ENCODE measurements at regions not wholly inside any gene's neighbourhood (a gene's known extent, or its start where the extent isn't known, plus 50 kb on each side); places are given as distances from the start of the nearest gene placed in this dataset.
"Not testable (repeated sequence)": the region's sequence is repeated elsewhere in the genome, so short reads cannot be mapped to it uniquely, and the experiment has no call there.

GRCh38 chr6:142016666-142017065 is 116.1 kb upstream of the GJE1 start:
- DNase-seq: not testable (repeated sequence)

GRCh38 chr6:142015463-142015862 is 117.3 kb upstream of the GJE1 start:
- DNase-seq: not testable (repeated sequence)

GRCh38 chr6:142015011-142015410 is 117.7 kb upstream of the GJE1 start:
- DNase-seq: no peak

GRCh38 chr6:142014515-142014914 is 118.2 kb upstream of the GJE1 start:
- DNase-seq: no peak

- DNase-seq: no peak
These were observed 118.7 kb upstream of the GJE1 start for GRCh38 chr6:142013875-142014495.

- no peak for DNase-seq
These were observed 119.4 kb upstream of the GJE1 start for GRCh38 chr6:142013287-142013686.

- DNase-seq: no peak
These were observed 121.0 kb upstream of the GJE1 start for GRCh38 chr6:142011775-142012174.

- DNase-seq: no peak
These were observed 121.6 kb upstream of the GJE1 start for GRCh38 chr6:142011156-142011555.

GRCh38 chr6:142009647-142010046 is 123.1 kb upstream of the GJE1 start:
- no peak for DNase-seq

GRCh38 chr6:142008781-142009180 is 123.9 kb upstream of the GJE1 start:
- no peak for DNase-seq

- DNase-seq: no peak
These were observed 124.5 kb upstream of the GJE1 start for GRCh38 chr6:142008016-142008735.

- DNase-seq: no peak
These were observed 127.7 kb upstream of the GJE1 start for GRCh38 chr6:142005021-142005420.

- DNase-seq: no peak
These were observed 129.8 kb upstream of the GJE1 start for GRCh38 chr6:142002825-142003405.

- no peak for DNase-seq
These were observed 135.9 kb upstream of the GJE1 start for GRCh38 chr6:141996823-141997222.

GRCh38 chr6:141992109-141992508 is 140.6 kb upstream of the GJE1 start:
- no peak for DNase-seq

- DNase-seq: no peak
These were observed 141.9 kb upstream of the GJE1 start for GRCh38 chr6:141990840-141991239.

- no peak for DNase-seq
These were observed 143.1 kb upstream of the GJE1 start for GRCh38 chr6:141989706-141989959.

- no peak for DNase-seq
These were observed 143.6 kb upstream of the GJE1 start for GRCh38 chr6:141988954-141989705.

- DNase-seq: no peak
These were observed 144.4 kb upstream of the GJE1 start for GRCh38 chr6:141988327-141988726.

- DNase-seq: no peak
These were observed 146.3 kb upstream of the GJE1 start for GRCh38 chr6:141986457-141986856.

- DNase-seq: no peak
These were observed 151.5 kb upstream of the GJE1 start for GRCh38 chr6:141981190-141981589.

- no peak for DNase-seq
These were observed 154.9 kb upstream of the GJE1 start for GRCh38 chr6:141977782-141978181.

- DNase-seq: no peak
These were observed 155.7 kb upstream of the GJE1 start for GRCh38 chr6:141976994-141977393.

Data from right forelimb (tissue), 1 donor.